HEK293 (cell line): ENCODE measurements at regions not wholly inside any gene's neighbourhood (a gene's known extent, or its start where the extent isn't known, plus 50 kb on each side); places are given as distances from the start of the nearest gene placed in this dataset.

Experiments
- CTCF ChIP-seq: fragments of 450-650 bp; formaldehyde crosslinking; IDR thresholded peaks from 2 replicates; pipeline ENCODE4 v1.5.1; 2016; ENCODE audit warnings: missing biosample characterization, missing genetic modification characterization
- KLF16 ChIP-seq: fragments of 450-650 bp; formaldehyde crosslinking; IDR thresholded peaks from 2 replicates; pipeline ENCODE4 v1.5.1; 2017; ENCODE audit warnings: missing biosample characterization, missing genetic modification characterization
- PBX3 ChIP-seq: sonication (generic); formaldehyde crosslinking; IDR thresholded peaks from 2 replicates; pipeline ENCODE4 v1.8.1; 2022; ENCODE audit warnings: mild to moderate bottlenecking, moderate library complexity, missing genetic modification reagents
- SETDB1 ChIP-seq: IDR thresholded peaks from one replicate; pipeline ENCODE4 v1.6.1; 2017; ENCODE audit warnings: mild to moderate bottlenecking, low read length, moderate library complexity, mixed read lengths; ENCODE audit not compliant: insufficient read length
- ZNF202 ChIP-seq: fragments of 450-650 bp; formaldehyde crosslinking; IDR thresholded peaks from 2 replicates; pipeline ENCODE4 v1.5.1; 2016; ENCODE audit warnings: missing biosample characterization, missing genetic modification characterization, borderline replicate concordance
- ZNF248 ChIP-seq: fragments of 450-650 bp; formaldehyde crosslinking; IDR thresholded peaks from 2 replicates; pipeline ENCODE4 v1.5.1; 2017; ENCODE audit warnings: missing biosample characterization, missing genetic modification characterization
- ZNF548 ChIP-seq: fragments of 450-650 bp; formaldehyde crosslinking; IDR thresholded peaks from 2 replicates; pipeline ENCODE4 v1.5.1; 2016; ENCODE audit warnings: missing biosample characterization, missing genetic modification characterization
- ZNF623 ChIP-seq: fragments of 450-650 bp; formaldehyde crosslinking; IDR thresholded peaks from 2 replicates; pipeline ENCODE4 v1.5.1; 2016; ENCODE audit warnings: missing biosample characterization, missing genetic modification characterization
- TF ChIP-seq, protein P1 (sequence below): fragments of 450-650 bp; formaldehyde crosslinking; IDR thresholded peaks from 2 replicates; pipeline ENCODE4 v1.5.1; 2016; ENCODE audit warnings: missing biosample characterization, missing genetic modification characterization
- TF ChIP-seq, protein P2 (sequence below): fragments of 450-650 bp; formaldehyde crosslinking; IDR thresholded peaks from 2 replicates; pipeline ENCODE4 v1.5.1; 2016; ENCODE audit warnings: missing biosample characterization, missing genetic modification characterization

GRCh38 chr20:57843941-57844625 is 134.3 kb upstream of the PMEPA1 start:
- no peak for TF ChIP-seq SETDB1
- TF ChIP-seq, protein P1, sequence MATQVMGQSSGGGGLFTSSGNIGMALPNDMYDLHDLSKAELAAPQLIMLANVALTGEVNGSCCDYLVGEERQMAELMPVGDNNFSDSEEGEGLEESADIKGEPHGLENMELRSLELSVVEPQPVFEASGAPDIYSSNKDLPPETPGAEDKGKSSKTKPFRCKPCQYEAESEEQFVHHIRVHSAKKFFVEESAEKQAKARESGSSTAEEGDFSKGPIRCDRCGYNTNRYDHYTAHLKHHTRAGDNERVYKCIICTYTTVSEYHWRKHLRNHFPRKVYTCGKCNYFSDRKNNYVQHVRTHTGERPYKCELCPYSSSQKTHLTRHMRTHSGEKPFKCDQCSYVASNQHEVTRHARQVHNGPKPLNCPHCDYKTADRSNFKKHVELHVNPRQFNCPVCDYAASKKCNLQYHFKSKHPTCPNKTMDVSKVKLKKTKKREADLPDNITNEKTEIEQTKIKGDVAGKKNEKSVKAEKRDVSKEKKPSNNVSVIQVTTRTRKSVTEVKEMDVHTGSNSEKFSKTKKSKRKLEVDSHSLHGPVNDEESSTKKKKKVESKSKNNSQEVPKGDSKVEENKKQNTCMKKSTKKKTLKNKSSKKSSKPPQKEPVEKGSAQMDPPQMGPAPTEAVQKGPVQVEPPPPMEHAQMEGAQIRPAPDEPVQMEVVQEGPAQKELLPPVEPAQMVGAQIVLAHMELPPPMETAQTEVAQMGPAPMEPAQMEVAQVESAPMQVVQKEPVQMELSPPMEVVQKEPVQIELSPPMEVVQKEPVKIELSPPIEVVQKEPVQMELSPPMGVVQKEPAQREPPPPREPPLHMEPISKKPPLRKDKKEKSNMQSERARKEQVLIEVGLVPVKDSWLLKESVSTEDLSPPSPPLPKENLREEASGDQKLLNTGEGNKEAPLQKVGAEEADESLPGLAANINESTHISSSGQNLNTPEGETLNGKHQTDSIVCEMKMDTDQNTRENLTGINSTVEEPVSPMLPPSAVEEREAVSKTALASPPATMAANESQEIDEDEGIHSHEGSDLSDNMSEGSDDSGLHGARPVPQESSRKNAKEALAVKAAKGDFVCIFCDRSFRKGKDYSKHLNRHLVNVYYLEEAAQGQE (tag by site-specific recombination): no peak
- TF ChIP-seq ZNF548 (tag by site-specific recombination): no peak
- no peak for TF ChIP-seq CTCF (tag by site-specific recombination)
- TF ChIP-seq ZNF202: no peak
- no peak for TF ChIP-seq ZNF248 (tag by site-specific recombination)
- no peak for TF ChIP-seq PBX3
- TF ChIP-seq, protein P2, sequence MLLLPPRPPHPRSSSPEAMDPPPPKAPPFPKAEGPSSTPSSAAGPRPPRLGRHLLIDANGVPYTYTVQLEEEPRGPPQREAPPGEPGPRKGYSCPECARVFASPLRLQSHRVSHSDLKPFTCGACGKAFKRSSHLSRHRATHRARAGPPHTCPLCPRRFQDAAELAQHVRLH (tag by site-specific recombination): no peak
- no peak for TF ChIP-seq KLF16 (tag by site-specific recombination)
- TF ChIP-seq ZNF623: no peak
